K562 (cell line): ENCODE measurements at regions not wholly inside any gene's neighbourhood (a gene's known extent, or its start where the extent isn't known, plus 50 kb on each side); places are given as distances from the start of the nearest gene placed in this dataset.
A peak's percentile ranks its signal among the peaks of the same experiment; 100 is the strongest.
"Not testable (repeated sequence)": the region's sequence is repeated elsewhere in the genome, so short reads cannot be mapped to it uniquely, and the experiment has no call there.

Experiments used
- ATAC-seq: fragments of 200-7000 bp; cut with Tn5 transposase; 3 replicates; pipeline ENCODE4 v1.9.1; 2020; ENCODE audit warnings: moderate library complexity
- BruUV-seq: library from RNA; stranded (reverse); fragments of 400-500 nt; replicated peaks from 2 replicates; lab custom pipeline; 2021; lab: Mats Ljungman, UMichigan
- CTCF ChIA-PET: fragments of 300-600 bp; formaldehyde crosslinking; extraction: SDS; loops from one replicate; lab custom pipeline; 2021; ENCODE audit warnings: low intra/inter-chr PET ratio; lab: Yijun Ruan, JAX
- POLR2A ChIA-PET: fragments of 300-600, 350-650 bp; sonication (Branson Sonifier 250); formaldehyde crosslinking; extraction: SDS; loops from one replicate; lab custom pipeline; 2021; ENCODE audit warnings: antibody characterized with exemption, inconsistent platforms; lab: Yijun Ruan, JAX
- DNase-seq, 4 experiments: peaks; one replicate each; pipeline versions ENCODE4 v3.0.0 to v3.0.0-alpha.2; 2011 to 2018; ENCODE audit warnings: low spot score in 3 of 4, mixed read lengths in 3 of 4; ENCODE audit errors: extremely low read depth in 1 of 4
- FAIRE-seq: peaks from 2 replicates; lab custom pipeline; 2011; peaks lifted over from hg19 to GRCh38; lab: Jason Lieb, UNC
- H2AFZ ChIP-seq: 2 replicates; pipeline ENCODE4 v1.6.0; 2011; ENCODE audit warnings: low read depth, low read length, control low read depth, inconsistent platforms
- H3K27ac ChIP-seq: fragments of 200-600 bp; 3 replicates; pipeline ENCODE4 v1.8.0; 2011; ENCODE audit warnings: low read depth, mild to moderate bottlenecking, control low read depth, inconsistent platforms, low read length, moderate library complexity, mixed read lengths; ENCODE audit errors: extremely low read depth
- H3K27me3 ChIP-seq, 2 experiments: fragments of 300-600 bp in 1 of 2; 2 replicates in 1 of 2; 3 replicates in 1 of 2; pipeline versions ENCODE4 v1.6.0 to v1.8.0; 2011; ENCODE audit warnings: inconsistent platforms in 2 of 2, low read length in 2 of 2, mild to moderate bottlenecking in 1 of 2, mixed read lengths in 1 of 2, moderate library complexity in 1 of 2; ENCODE audit not compliant: control insufficient read depth in 2 of 2, insufficient read depth in 2 of 2
- H3K36me3 ChIP-seq: fragments of 300-600 bp; 3 replicates; pipeline ENCODE4 v1.8.0; 2011; ENCODE audit warnings: mild to moderate bottlenecking, low read length, inconsistent platforms; ENCODE audit not compliant: control insufficient read depth, insufficient read depth
- H3K4me1 ChIP-seq, 2 experiments: fragments of 200-600 bp in 1 of 2; replicated peaks in 1 of 2; 2 replicates in 1 of 2; 3 replicates in 1 of 2; pipeline versions ENCODE4 v1.5.1 to v1.8.0; 2011; ENCODE audit warnings: inconsistent platforms in 2 of 2, low read length in 2 of 2, mild to moderate bottlenecking in 1 of 2, mixed read lengths in 1 of 2, moderate library complexity in 1 of 2; ENCODE audit not compliant: control insufficient read depth in 2 of 2, insufficient read depth in 2 of 2
- H3K4me2 ChIP-seq: 2 replicates; pipeline ENCODE4 v1.6.1; 2011; ENCODE audit warnings: low read length, control low read depth, inconsistent platforms, mixed read lengths; ENCODE audit not compliant: insufficient read depth
- H3K4me3 ChIP-seq: fragments of 200-600 bp; sonication (generic), shearing (Covaris generic); 2 replicates; pipeline ENCODE4 v1.5.1; 2016; ENCODE audit warnings: control low read depth, inconsistent platforms
- H3K79me2 ChIP-seq: fragments of 200-600 bp; 3 replicates; pipeline ENCODE4 v1.8.0; 2011; ENCODE audit warnings: low read length, inconsistent platforms; ENCODE audit not compliant: control insufficient read depth, insufficient read depth
- H3K9ac ChIP-seq, 2 experiments: 2 replicates each; pipeline versions ENCODE4 v1.6.0 to v1.6.1; 2011; ENCODE audit warnings: low read depth in 2 of 2, low read length in 2 of 2, control low read depth in 1 of 2, inconsistent platforms in 1 of 2, mild to moderate bottlenecking in 1 of 2, mixed read lengths in 1 of 2; ENCODE audit not compliant: insufficient read depth in 1 of 2
- H3K9me1 ChIP-seq: one replicate; pipeline ENCODE4 v1.6.0; 2011; ENCODE audit warnings: inconsistent platforms, mild to moderate bottlenecking, low read length, moderate library complexity; ENCODE audit not compliant: control insufficient read depth, insufficient read depth
- H3K9me3 ChIP-seq: replicated peaks from 2 replicates; pipeline ENCODE4 v1.5.1; 2011; ENCODE audit warnings: low read depth, low read length, inconsistent platforms; ENCODE audit not compliant: control insufficient read depth, insufficient read depth
- H4K20me1 ChIP-seq: replicated peaks from 2 replicates; pipeline ENCODE4 v1.6.1; 2011; ENCODE audit warnings: low read length, inconsistent platforms, mixed read lengths; ENCODE audit not compliant: control insufficient read depth, insufficient read depth
- FOS ChIP-seq: IDR thresholded peaks from 3 replicates; pipeline ENCODE4 v1.6.1; 2011; ENCODE audit not compliant: insufficient read length; ENCODE audit errors: extremely low read depth
- HMG20B ChIP-seq: fragments of 250-450 bp; sonication (Bioruptor Pico); IDR thresholded peaks from 2 replicates; pipeline ENCODE4 v1.5.0; 2021; ENCODE audit warnings: mild to moderate bottlenecking
- PTBP1 ChIP-seq: fragments of 200-400 bp; formaldehyde crosslinking; IDR thresholded peaks from 2 replicates; pipeline ENCODE4 v1.6.1; 2017; ENCODE audit warnings: low read depth, low read length
- SPI1 ChIP-seq: IDR thresholded peaks from 2 replicates; pipeline ENCODE4 v1.6.1; 2011; ENCODE audit warnings: low read depth, low read length, control low read depth, borderline replicate concordance
- WGBS: fragments of 100-300 bp; shearing (Covaris generic); methylation state at CpG from one replicate; pipeline ENCODE4 v1.1.6; 2016; ENCODE audit warnings: low coverage, mixed read lengths; ENCODE audit not compliant: insufficient coverage; ENCODE audit errors: missing lambda C conversion rate; 5-methylcytosine and 5-hydroxymethylcytosine counted together
- in situ Hi-C: fragments of 300-500 bp; cut with MboI; formaldehyde crosslinking; loops from 4 replicates; pipeline ENCODE4 v1.15.0; 2018; ENCODE audit warnings: inconsistent platforms, mixed read lengths
- intact Hi-C: fragments of 100-400 bp; cut with micrococcal nuclease; formaldehyde crosslinking; loops from 2 replicates; pipeline ENCODE4 v1.14.2; 2022
- TF ChIP-seq, protein P1 (sequence below), 2 experiments: fragments of 450-650 bp in 1 of 2; sonication (generic) in 1 of 2; formaldehyde crosslinking in 1 of 2; IDR thresholded peaks in 1 of 2; conservative IDR thresholded peaks in 1 of 2; 2 replicates each; pipeline versions ENCODE4 v1.6.1 to v1.8.1; 2016 to 2023; ENCODE audit warnings: mild to moderate bottlenecking in 2 of 2, moderate library complexity in 2 of 2, inconsistent platforms in 1 of 2, missing genetic modification reagents in 1 of 2
- TF ChIP-seq, protein P2 (sequence below): fragments of 450-650 bp; IDR thresholded peaks from 2 replicates; pipeline ENCODE4 v1.6.1; 2016

DNA sequence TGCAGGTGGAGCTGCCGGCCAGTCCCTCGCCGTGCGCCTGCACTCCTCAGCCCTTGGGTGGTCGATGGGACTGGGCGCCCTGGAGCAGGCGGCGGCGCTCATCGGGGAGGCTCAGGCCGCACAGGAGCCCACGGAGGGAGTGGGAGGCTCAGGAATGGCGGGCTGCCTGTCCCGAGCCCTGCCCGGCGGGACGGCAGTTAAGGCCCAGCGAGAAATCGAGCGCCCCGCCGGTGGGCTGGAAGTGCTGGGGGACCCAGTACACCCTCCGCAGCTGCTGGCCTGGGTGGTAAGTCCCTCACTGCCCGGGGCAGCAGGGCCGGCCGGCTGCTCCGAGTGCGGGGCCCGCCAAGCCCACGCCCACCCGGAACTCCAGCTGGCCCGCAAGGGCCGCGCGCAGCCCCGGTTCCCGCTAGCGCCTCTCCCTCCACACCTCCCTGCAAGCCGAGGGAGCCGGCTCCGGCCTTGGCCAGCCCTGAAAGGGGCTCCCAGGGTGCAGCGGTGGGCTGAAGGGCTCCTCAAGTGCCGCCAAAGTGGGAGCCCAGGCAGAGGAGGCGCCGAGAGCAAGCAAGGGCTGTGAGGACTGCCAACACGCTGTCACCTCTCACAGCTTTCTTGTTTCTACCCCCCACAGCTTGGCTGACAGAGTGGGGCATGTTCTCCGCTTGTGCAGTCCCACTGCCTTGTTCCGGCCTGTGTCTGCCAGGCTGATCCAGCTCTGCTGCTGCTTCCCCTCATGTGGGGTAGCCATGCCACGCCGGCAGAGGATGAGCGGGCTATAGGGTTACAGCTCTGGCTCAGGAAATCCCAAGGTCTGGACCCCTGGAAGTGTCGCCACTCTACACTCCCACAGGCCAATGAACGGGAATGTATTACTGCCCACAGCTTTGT, 886.7 kb downstream of the FAT4 start:
- peak; percentile 59 for ATAC-seq
- FAIRE-seq, BruUV-seq, intact Hi-C loops, H3K9me1 ChIP-seq, H3K9me3 ChIP-seq, H3K27ac ChIP-seq, H3K4me3 ChIP-seq, CTCF ChIA-PET, DNase-seq, H3K4me1 ChIP-seq, H4K20me1 ChIP-seq, H3K9ac ChIP-seq, H3K36me3 ChIP-seq, H3K79me2 ChIP-seq, in situ Hi-C loops, H3K27me3 ChIP-seq: not testable (repeated sequence)
- peak overlapping the region; percentile 49 for H3K4me2 ChIP-seq
- peak overlapping the region; percentile 79 for H2AFZ ChIP-seq
- POLR2A ChIA-PET: interaction anchor here (1.7 kb wide), 1 partner anchor 9 kb away, joined by 5 read pairs; no protein-coding TSS in a partner anchor
- WGBS: 13% methylated on average over 22 of the region's 53 CpGs

DNA sequence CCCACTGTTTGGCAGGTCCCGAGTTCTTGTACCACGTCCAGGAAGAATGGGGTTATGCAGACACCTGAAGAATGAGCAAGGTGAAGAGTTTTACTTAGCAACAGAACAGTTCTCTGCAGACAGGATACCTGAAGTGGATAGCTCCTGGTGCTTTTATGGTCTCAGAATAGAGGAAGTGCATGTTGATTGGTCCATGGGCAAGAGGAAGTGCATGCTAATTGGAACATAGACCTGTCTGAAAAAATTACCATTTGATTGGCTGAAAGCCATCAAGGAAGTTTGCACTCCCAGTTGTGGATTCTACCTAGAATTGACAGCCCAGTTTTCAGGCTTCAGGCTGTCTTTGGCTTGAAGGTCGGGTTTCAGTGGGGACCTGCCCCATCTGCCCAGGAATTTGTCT, 887.5 kb downstream of the FAT4 start:
- peak overlapping the region; percentile 49; the same call in 1 of the 2 replicates for H3K4me2 ChIP-seq
- peak overlapping the region; percentile 79 for H2AFZ ChIP-seq
- H3K4me3 ChIP-seq: no peak overlapping the region
- ChIA-PET CTCF (no interaction called here), POLR2A (interaction anchor here (1.7 kb wide), 1 partner anchor 8 kb away, joined by 5 read pairs; no protein-coding TSS in a partner anchor)
- ATAC-seq (peak; percentile 72), FAIRE-seq (no peak), DNase-seq (peak in 1 of 4 experiments; percentile 7)
- peaks cover 3 to 6% of the 10 kb centered on the region in 2 experiments; a peak in 3 of 5 replicates for H3K27me3 ChIP-seq
- H3K9me1 ChIP-seq: no peaks in the 10 kb centered on the region
- intact Hi-C loops (no loop called here), in situ Hi-C loops (no loop called here)
- H3K9ac ChIP-seq: no peak overlapping the region
- H3K9me3 ChIP-seq: no peaks in the 10 kb centered on the region
- H3K4me1 ChIP-seq: no peaks in the 10 kb centered on the region; a peak in 1 of 5 replicates
- H3K79me2 ChIP-seq: no peaks in the 10 kb centered on the region
- no TSS peak for BruUV-seq
- no peak overlapping the region for H3K27ac ChIP-seq
- H3K36me3 ChIP-seq: no peaks in the 10 kb centered on the region
- WGBS: 11% methylated on average over 3 of the region's 3 CpGs
- TF ChIP-seq SPI1 (peak; percentile 96), FOS (peak; percentile 5), HMG20B (CRISPR knock-in tag) (no peak), PTBP1 (no peak)
- TF ChIP-seq, protein P1, sequence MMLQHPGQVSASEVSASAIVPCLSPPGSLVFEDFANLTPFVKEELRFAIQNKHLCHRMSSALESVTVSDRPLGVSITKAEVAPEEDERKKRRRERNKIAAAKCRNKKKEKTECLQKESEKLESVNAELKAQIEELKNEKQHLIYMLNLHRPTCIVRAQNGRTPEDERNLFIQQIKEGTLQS (IDR thresholded peaks at IDR 0.05): no peak
- TF ChIP-seq, protein P1 (CRISPR knock-in tag; conservative IDR thresholded peaks at IDR 0.05): no peak
- TF ChIP-seq, protein P2, sequence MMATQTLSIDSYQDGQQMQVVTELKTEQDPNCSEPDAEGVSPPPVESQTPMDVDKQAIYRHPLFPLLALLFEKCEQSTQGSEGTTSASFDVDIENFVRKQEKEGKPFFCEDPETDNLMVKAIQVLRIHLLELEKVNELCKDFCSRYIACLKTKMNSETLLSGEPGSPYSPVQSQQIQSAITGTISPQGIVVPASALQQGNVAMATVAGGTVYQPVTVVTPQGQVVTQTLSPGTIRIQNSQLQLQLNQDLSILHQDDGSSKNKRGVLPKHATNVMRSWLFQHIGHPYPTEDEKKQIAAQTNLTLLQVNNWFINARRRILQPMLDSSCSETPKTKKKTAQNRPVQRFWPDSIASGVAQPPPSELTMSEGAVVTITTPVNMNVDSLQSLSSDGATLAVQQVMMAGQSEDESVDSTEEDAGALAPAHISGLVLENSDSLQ: peak; percentile 84
- TF ChIP-seq, all 486 proteins: peak for 3
- no peaks in the 10 kb centered on the region for H4K20me1 ChIP-seq
